GM12878 (cell line): ENCODE measurements at regions not wholly inside any gene's neighbourhood (a gene's known extent, or its start where the extent isn't known, plus 50 kb on each side); places are given as distances from the start of the nearest gene placed in this dataset.

Experiments
- CREB1 ChIP-seq: IDR thresholded peaks from 2 replicates; pipeline ENCODE4 v1.6.1; 2012; ENCODE audit warnings: low read depth, mild to moderate bottlenecking, inconsistent platforms
- DPF2 ChIP-seq: fragments of 450-650 bp; IDR thresholded peaks from 2 replicates; pipeline ENCODE4 v1.6.1; 2017; ENCODE audit warnings: mild to moderate bottlenecking
- EZH2 ChIP-seq: IDR thresholded peaks from 2 replicates; pipeline ENCODE4 v1.6.1; 2012; ENCODE audit warnings: low read depth, mild to moderate bottlenecking, control low read depth, inconsistent platforms, low read length, borderline replicate concordance; ENCODE audit not compliant: control insufficient read depth
- KAT2A ChIP-seq: conservative IDR thresholded peaks from 2 replicates; pipeline ENCODE4 v1.6.1; 2011; ENCODE audit warnings: low read depth, low read length; ENCODE audit not compliant: control insufficient read depth
- POLR2AphosphoS5 ChIP-seq: IDR thresholded peaks from 2 replicates; pipeline ENCODE4 v1.6.1; 2011; ENCODE audit warnings: mild to moderate bottlenecking, low read length, inconsistent platforms
- SMC3 ChIP-seq: IDR thresholded peaks from 2 replicates; pipeline ENCODE4 v1.6.1; 2011; ENCODE audit warnings: low read length, improper control_type of control experiment, borderline replicate concordance
- STAT1 ChIP-seq: fragments of 450-650 bp; conservative IDR thresholded peaks from 2 replicates; pipeline ENCODE4 v1.6.1; 2014; ENCODE audit warnings: antibody characterized with exemption, mild to moderate bottlenecking
- USF1 ChIP-seq: IDR thresholded peaks from 2 replicates; pipeline ENCODE4 v1.6.1; 2011; ENCODE audit warnings: borderline replicate concordance, low read depth, mild to moderate bottlenecking, moderate library complexity, mixed read lengths, low read length; ENCODE audit not compliant: insufficient read depth; ENCODE audit errors: extremely low read length
- TF ChIP-seq, protein P1 (sequence below), 3 experiments: IDR thresholded peaks in 2 of 3; conservative IDR thresholded peaks in 1 of 3; 2 replicates each; pipeline ENCODE4 v1.5.1; 2011; ENCODE audit warnings: low read depth in 3 of 3, low read length in 3 of 3, mild to moderate bottlenecking in 3 of 3, control low read depth in 2 of 3, moderate library complexity in 2 of 3, inconsistent platforms in 1 of 3, mixed read lengths in 1 of 3; ENCODE audit not compliant: control insufficient read depth in 2 of 3, insufficient read depth in 1 of 3; ENCODE audit errors: extremely low read depth in 1 of 3

GRCh38 chr5:53364061-53364460 lies 116.4 kb upstream of the FST start:
- TF ChIP-seq USF1 (no peak), SMC3 (no peak), POLR2AphosphoS5 (no peak), KAT2A (no peak), EZH2 (no peak), STAT1 (no peak), DPF2 (no peak), CREB1 (no peak)
- TF ChIP-seq, protein P1, sequence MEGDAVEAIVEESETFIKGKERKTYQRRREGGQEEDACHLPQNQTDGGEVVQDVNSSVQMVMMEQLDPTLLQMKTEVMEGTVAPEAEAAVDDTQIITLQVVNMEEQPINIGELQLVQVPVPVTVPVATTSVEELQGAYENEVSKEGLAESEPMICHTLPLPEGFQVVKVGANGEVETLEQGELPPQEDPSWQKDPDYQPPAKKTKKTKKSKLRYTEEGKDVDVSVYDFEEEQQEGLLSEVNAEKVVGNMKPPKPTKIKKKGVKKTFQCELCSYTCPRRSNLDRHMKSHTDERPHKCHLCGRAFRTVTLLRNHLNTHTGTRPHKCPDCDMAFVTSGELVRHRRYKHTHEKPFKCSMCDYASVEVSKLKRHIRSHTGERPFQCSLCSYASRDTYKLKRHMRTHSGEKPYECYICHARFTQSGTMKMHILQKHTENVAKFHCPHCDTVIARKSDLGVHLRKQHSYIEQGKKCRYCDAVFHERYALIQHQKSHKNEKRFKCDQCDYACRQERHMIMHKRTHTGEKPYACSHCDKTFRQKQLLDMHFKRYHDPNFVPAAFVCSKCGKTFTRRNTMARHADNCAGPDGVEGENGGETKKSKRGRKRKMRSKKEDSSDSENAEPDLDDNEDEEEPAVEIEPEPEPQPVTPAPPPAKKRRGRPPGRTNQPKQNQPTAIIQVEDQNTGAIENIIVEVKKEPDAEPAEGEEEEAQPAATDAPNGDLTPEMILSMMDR (IDR thresholded peaks at IDR 0.05 in 2 of 3, conservative IDR thresholded peaks at IDR 0.05 in 1 of 3; ENCODE audit: control insufficient read depth in 2 of 3, extremely low read depth in 1 of 3, insufficient read depth in 1 of 3, low read depth in 3 of 3, low read length in 3 of 3), result no peak
